NCI-H1092 treated with DMSO at 0.1 percent for 48 hours (cell line): ENCODE measurements at regions not wholly inside any gene's neighbourhood (a gene's known extent, or its start where the extent isn't known, plus 50 kb on each side); places are given as distances from the start of the nearest gene placed in this dataset.
"Not testable (repeated sequence)": the region's sequence is repeated elsewhere in the genome, so short reads cannot be mapped to it uniquely, and the experiment has no call there.

Experiments used
- DNase-seq: peaks from one replicate; lab custom pipeline; 2025; lab: John Stamatoyannopoulos, UW

DNA sequence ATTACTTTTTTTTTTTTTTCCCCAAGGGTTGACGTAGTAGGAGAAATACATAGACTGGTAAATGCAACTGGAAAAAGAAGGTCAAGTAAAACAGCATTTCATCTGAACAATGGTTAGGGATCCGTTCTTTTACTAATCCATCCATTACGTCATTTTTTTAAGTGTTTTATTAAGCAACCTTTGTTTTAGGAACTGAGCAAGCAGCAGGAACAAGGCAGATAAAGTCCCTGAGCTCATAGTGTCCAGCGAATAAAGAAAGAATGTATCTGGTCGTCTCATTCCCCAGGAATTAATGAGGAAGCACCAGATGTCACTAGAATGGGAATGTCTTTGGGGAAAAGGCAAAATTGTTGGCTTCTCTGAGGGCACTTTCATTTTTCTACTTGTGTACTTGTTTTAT, 842.4 kb downstream of the TDRD15 start:
- no peak for DNase-seq

GRCh38 chr2:21970971-21971370, 847.2 kb downstream of the TDRD15 start:
- DNase-seq: no peak

DNA sequence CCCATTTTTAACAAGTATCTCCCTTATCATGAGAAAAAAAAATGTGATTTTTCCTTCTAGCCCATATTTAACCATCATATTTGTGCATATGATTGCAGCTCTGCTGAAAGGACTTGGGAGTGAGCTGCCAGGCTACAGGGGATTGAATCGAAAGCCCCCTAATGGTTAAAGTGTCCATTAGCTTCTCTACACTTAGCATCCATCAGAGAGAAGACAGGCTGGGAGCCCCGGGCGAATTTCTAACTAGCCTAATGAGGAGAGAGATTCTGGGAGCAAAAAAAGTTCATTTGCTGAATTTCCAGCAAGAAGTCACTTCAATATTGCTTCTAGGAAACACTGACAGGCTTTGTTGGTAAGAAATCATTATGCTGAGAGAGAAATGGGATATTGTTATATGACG, 848.8 kb downstream of the TDRD15 start:
- DNase-seq: no peak

GRCh38 chr2:21981127-21981526, 857.4 kb downstream of the TDRD15 start:
- no peak for DNase-seq

GRCh38 chr2:21993002-21993401, 869.2 kb downstream of the TDRD15 start:
- DNase-seq: no peak

DNA sequence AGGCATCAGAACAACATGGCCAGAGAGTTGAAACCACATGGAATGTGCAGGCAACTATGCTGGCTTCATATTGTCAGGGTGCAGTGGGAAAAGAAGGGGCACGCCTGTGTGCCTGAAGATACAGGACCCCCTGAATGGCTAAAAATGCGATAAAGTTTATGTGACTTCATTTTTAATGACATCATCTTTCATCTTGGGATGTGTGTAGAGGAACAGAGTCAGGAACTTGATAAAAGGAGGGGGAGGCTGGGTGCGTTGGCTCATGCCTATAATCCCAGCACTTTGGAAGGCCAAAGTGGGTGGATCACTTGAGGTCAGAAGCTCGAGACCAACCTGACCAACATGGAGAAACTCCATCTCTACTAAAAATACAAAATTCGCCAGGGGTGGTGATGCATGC, 872.6 kb downstream of the TDRD15 start:
- no peak for DNase-seq

DNA sequence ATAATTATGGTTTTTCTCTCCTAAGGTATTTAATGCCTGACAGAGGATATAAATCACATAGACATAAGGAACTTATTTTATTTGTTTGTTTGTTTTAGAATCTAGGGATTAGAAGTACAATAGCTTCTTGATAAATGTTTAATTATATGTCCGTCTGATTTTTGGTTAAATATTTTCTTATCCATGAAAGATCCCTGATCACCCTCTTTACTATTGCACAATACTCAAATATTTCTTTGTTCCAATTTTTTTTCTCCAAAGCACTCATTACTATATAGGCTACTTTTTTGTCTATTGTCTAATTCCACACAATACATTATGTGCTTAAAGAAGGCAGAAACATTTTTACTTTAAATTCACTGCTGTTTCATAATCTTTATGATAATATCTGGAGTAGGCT, 875.8 kb downstream of the TDRD15 start:
- no peak for DNase-seq

DNA sequence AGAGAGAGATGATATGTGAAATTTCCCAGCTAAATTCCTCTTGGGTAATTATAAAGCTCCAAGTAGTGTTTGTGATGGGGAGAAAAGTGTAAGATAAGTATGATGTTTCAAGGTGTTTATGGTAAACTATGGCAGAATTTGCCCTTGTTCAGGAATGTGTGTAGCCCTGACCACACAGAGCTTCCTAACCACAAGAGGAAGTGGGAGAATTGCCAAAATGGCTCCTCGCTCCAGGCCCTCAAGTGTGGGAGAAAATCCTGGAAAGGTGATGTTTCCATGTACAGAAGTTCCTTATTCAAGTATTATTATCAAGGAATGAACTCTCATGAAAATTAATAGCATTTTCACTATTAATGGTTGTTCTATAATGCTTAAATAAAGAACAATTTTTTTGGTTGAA, 878.3 kb downstream of the TDRD15 start:
- no peak for DNase-seq

DNA sequence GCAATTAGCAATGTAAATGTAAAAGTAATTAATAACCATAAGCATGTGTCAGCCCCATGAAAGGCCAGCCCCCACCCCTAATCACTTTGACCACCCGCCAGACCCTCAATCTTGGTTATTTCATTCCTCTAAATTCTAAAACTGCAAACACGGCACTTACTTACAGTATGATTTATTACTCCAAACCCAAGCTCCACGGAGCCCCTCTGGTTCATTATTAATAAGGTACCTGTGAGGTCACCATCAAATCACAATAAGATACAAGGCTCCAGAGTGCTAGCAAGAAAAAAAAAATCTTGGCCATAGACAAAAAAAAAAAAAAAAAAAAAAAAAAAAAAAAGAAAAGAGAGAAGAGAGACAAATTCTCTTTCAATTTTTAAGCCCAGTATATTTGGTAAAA, 879.5 kb downstream of the TDRD15 start:
- DNase-seq: no peak

GRCh38 chr2:22011048-22011447, 887.3 kb downstream of the TDRD15 start:
- no peak for DNase-seq

DNA sequence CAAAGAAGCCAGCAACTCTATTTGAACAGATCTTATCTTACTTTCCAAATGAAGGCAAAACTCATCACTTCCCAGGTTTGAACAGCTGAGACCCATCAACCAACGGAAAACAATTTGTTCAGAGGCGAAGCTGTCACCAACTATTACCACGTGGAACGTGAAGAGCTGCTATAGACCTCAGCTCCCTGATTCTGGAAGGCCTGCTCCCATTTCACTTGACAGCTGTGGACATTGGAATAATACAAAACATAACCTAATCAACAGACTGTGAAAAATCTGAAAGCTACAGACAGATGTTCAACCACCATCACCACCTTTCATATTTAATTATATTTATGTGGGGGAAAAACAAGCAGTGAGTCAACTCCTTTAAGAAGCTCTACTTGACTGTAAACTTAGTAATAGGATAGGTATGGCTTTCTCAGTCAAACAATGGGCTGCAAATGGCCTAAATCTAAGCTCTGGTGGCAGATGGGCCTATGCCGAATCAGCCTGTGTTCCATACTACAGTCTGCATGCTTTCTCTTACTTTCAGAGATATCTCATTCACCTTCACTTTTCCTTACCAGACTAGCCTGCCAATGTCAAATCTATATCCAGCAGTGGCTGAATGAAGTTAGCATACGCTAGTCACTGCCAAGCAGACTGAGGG, 896.4 kb downstream of the TDRD15 start:
- DNase-seq: no peak

GRCh38 chr2:22027345-22028005, 903.7 kb downstream of the TDRD15 start:
- no peak for DNase-seq

- DNase-seq: no peak
Observed at GRCh38 chr2:22035361-22035830, 911.6 kb downstream of the TDRD15 start.

DNA sequence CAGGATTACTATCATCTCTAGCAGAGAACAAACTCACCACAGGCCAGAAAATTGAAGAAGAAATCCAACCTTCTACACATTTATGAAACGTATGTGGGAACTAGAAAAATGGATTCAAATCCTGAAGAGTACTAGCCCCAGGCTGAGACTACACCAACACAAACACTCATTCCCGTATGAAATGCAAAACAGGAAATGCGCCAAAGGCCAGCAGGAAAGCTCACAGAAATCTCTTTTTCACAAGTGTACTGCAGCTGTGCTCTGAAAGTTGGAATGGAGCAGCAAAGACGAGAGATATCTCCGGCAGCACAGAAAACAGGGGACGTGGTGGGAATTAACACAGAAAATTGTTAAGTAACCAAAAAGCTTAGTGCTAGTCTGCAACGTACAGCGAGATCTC, 913.5 kb downstream of the TDRD15 start:
- no peak for DNase-seq

- no peak for DNase-seq
Observed at GRCh38 chr2:22043784-22044183, 920.0 kb downstream of the TDRD15 start.

GRCh38 chr2:22055784-22056620, 932.2 kb downstream of the TDRD15 start:
- DNase-seq: no peak

- DNase-seq: no peak
Observed at GRCh38 chr2:22056621-22057132, 932.9 kb downstream of the TDRD15 start.

DNA sequence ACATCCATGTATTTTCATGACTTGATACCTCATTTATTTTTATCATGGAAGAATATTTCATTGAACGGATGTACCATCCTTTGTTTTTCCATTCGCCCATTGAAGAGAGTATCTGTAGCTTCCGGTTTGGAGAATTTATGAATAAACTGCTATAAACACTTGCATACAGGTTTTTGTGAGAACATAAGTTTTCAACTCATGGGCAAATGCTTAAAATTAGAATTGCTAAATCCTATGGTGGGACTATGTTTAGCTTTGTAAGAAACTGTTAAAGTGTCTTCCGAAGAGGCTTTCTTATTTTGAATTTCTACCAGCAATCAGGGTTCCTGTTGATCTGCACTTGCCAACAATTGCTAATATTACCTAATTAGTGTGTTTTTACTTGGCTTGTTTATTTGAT, 938.9 kb downstream of the TDRD15 start:
- no peak for DNase-seq

DNA sequence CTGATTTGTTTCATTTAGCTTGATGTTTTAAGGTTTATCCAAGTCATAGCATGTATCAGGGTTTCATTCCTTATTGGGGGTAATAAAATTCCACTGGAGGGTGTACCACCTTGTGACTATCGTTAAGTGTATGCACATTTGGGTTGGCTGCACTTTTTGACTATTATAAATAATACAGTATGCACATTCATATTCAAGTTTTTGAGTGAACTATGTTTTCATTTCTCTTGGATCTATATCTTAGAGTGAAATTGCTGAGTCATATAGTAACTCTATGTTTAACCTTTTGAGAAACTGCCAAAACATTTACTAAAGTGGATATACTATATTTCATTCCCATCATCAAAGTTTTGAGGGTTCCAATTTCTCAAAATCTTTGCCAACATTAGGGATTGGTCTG, 952.7 kb downstream of the TDRD15 start:
- no peak for DNase-seq

GRCh38 chr2:22078701-22079100, 954.9 kb downstream of the TDRD15 start:
- no peak for DNase-seq

DNA sequence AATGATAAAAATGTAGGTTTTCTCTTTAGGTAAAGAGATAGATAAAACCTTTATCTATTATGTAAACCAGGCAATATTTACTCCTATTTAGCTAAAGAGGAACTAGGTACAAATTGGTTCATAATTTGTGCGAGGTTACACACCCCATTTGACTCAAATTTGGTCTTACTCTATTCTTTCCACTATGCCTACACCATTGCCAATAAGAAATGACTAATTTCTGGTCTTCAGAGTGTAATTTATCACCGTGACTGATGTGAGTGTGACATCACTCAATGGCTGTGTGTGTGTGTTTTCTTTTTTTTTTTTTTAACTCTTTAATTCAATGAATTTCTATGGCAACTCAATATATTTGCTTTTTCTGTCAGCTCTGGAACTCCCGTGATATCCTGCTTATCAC, 955.8 kb downstream of the TDRD15 start:
- no peak for DNase-seq

DNA sequence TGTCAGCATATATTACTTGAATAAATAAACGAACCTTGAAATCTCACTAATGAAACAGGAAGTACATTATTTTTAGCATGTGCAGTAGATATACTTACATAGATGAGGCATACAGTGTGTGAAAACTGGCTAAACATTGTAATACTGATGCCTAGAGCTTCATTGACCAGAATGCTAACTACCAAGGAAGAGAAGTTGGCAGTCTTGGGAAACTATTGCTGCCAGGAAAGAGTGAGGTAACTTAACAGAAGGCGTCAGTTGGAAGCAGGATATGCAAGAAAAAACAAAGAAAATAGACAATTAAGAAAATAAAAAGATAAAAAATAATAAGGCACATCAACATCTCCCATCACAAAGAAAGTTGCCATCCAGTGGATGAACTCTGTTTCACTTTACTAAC, 963.0 kb downstream of the TDRD15 start:
- no peak for DNase-seq

DNA sequence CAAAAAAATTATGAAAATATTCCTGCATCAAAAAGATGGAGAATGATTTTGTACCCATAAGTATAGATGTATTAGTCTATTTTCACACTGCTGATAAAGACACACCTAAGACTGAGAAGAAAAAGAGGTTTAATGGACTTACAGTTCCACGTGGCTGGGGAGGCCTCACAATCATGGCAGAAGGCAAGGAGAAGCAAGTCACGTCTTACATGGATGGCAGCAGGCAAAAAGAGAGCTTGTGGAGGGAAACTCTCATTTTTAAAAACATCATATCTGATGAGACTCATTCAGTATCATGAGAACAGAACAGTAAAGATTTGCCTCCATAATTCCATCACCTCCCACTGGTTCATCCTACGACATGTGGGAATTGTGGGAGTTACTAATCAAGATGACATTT, 979.8 kb downstream of the TDRD15 start:
- DNase-seq: not testable (repeated sequence)
